ENCODE measurements at regions not wholly inside any gene's neighbourhood (a gene's known extent, or its start where the extent isn't known, plus 50 kb on each side); places are given as distances from the start of the nearest gene placed in this dataset.

DNA sequence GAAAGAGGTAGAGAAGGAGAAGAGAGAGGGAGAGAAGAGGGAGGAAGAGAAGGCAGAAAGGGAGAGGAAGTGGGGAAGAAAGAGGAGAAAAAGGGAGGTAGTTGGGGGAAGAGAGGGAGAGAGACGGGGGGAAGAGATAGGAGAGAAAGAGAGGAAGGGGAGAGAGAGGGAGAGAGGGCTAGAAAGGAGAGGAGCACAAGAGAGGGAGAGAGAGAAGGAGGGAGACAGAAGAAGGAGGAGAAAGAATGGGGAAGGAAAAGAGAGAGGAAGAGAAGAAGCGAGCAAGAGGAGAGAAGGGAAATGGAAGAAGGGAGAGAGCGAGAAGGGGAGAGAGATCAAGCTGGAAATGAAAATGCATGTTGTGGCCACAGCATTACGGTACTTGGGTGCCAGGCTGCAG lies 1368.4 kb upstream of the TMEM132C start:
- TF ChIP-seq, protein P1, sequence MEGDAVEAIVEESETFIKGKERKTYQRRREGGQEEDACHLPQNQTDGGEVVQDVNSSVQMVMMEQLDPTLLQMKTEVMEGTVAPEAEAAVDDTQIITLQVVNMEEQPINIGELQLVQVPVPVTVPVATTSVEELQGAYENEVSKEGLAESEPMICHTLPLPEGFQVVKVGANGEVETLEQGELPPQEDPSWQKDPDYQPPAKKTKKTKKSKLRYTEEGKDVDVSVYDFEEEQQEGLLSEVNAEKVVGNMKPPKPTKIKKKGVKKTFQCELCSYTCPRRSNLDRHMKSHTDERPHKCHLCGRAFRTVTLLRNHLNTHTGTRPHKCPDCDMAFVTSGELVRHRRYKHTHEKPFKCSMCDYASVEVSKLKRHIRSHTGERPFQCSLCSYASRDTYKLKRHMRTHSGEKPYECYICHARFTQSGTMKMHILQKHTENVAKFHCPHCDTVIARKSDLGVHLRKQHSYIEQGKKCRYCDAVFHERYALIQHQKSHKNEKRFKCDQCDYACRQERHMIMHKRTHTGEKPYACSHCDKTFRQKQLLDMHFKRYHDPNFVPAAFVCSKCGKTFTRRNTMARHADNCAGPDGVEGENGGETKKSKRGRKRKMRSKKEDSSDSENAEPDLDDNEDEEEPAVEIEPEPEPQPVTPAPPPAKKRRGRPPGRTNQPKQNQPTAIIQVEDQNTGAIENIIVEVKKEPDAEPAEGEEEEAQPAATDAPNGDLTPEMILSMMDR (conservative IDR thresholded peaks at IDR 0.05), result no peak
- no peak for TF ChIP-seq ZFX (IDR thresholded peaks at IDR 0.05)
